Suppressor macrophage (primary cell): ENCODE measurements at regions not wholly inside any gene's neighbourhood (a gene's known extent, or its start where the extent isn't known, plus 50 kb on each side); places are given as distances from the start of the nearest gene placed in this dataset.
A peak's percentile ranks its signal among the peaks of the same experiment; 100 is the strongest.

Experiments
- DNase-seq, 4 experiments: peaks; one replicate each; pipeline ENCODE4 v3.0.0-alpha.2; 2020 to 2022

GRCh38 chr1:22352896-22353295 is 98.8 kb upstream of the ZBTB40 start:
- DNase-seq = no peak

GRCh38 chr1:22359427-22359826 is 92.2 kb upstream of the ZBTB40 start:
- DNase-seq = no peak

GRCh38 chr1:22362626-22363402 is 88.8 kb upstream of the ZBTB40 start:
- no peak for DNase-seq

GRCh38 chr1:22363403-22364325 is 88.0 kb upstream of the ZBTB40 start:
- no peak for DNase-seq

- no peak for DNase-seq
Observed at GRCh38 chr1:22364326-22364650, 87.4 kb upstream of the ZBTB40 start.

- DNase-seq = no peak
Observed at GRCh38 chr1:22364764-22365163, 86.9 kb upstream of the ZBTB40 start.

- no peak for DNase-seq
Observed at GRCh38 chr1:22365331-22366295, 86.0 kb upstream of the ZBTB40 start.

GRCh38 chr1:22366346-22366745 is 85.3 kb upstream of the ZBTB40 start:
- no peak for DNase-seq

GRCh38 chr1:22368125-22368524 is 83.5 kb upstream of the ZBTB40 start:
- DNase-seq = no peak

GRCh38 chr1:22369294-22370189 is 82.1 kb upstream of the ZBTB40 start:
- DNase-seq = no peak

- DNase-seq = no peak
Observed at GRCh38 chr1:22370190-22370498, 81.5 kb upstream of the ZBTB40 start.

- no peak for DNase-seq
Observed at GRCh38 chr1:22371408-22371807, 80.2 kb upstream of the ZBTB40 start.

GRCh38 chr1:22373252-22373651 is 78.4 kb upstream of the ZBTB40 start:
- DNase-seq = no peak

GRCh38 chr1:22374001-22374400 is 77.7 kb upstream of the ZBTB40 start:
- no peak for DNase-seq

GRCh38 chr1:22375601-22376000 is 76.0 kb upstream of the ZBTB40 start:
- DNase-seq = no peak

GRCh38 chr1:22376001-22376400 is 75.7 kb upstream of the ZBTB40 start:
- DNase-seq = no peak

- DNase-seq = no peak
Observed at GRCh38 chr1:22376546-22376945, 75.1 kb upstream of the ZBTB40 start.

GRCh38 chr1:22376976-22377375 is 74.7 kb upstream of the ZBTB40 start:
- DNase-seq = peak in 1 of 4 experiments; percentile 3

GRCh38 chr1:22379566-22379965 is 72.1 kb upstream of the ZBTB40 start:
- DNase-seq = no peak

GRCh38 chr1:22380024-22380785 is 71.4 kb upstream of the ZBTB40 start:
- DNase-seq = no peak
